Heart left ventricle (tissue), 13 donors: ENCODE measurements at regions not wholly inside any gene's neighbourhood (a gene's known extent, or its start where the extent isn't known, plus 50 kb on each side); places are given as distances from the start of the nearest gene placed in this dataset.

Source experiments
- CTCF ChIP-seq, 12 donors: fragments of 200-600 bp; sonication (generic) in 4 of 12; IDR thresholded peaks; one replicate each; pipeline versions ENCODE4 v1.5.0 to v1.8.0; 2018 to 2022; ENCODE audit warnings: antibody characterized with exemption in 12 of 12, mild to moderate bottlenecking in 5 of 12
- POLR2A ChIP-seq, 2 donors: fragments of 450-650 bp; IDR thresholded peaks; one replicate each; pipeline ENCODE4 v1.6.1; 2017; ENCODE audit warnings: antibody characterized with exemption in 2 of 2, mild to moderate bottlenecking in 2 of 2, moderate library complexity in 2 of 2
- donor health status: ischemic (EF 13 %, LVEDD 7.1; RV severe dilation, severe dysfunction).
- donor health status: DM: no; HTN: yes; CAD: no.
- donor health status: DM: no; HTN: no; CAD: no.
- donor health status: ischemic (EF 25% LVEDD 6.9; RV normal size, moderate dysfunction).
- donor health status: ischemic (EF 25% LVEDD 5.7; RV mildly dilated, moderate dysfunction).
- donor health status: ischemic (EF 35%, LVEDD 5.7; RV mildly dilated, moderate dysfunction).
- donor health status: nonischemic (EF 11% LVEDD 7.7; RV severe dilation, severe dysfunction).
- donor health status: DM: yes; HTN: yes; CAD: no.
- donor health status: PGD.
- donor health status: ischemic (EF 29% LVEDD 5.4; RV normal size, mild dysfunction).
- donor health status: nonischemic (EF 23%, LVEDD 6.1; RV moderate dilation, normal function).

DNA sequence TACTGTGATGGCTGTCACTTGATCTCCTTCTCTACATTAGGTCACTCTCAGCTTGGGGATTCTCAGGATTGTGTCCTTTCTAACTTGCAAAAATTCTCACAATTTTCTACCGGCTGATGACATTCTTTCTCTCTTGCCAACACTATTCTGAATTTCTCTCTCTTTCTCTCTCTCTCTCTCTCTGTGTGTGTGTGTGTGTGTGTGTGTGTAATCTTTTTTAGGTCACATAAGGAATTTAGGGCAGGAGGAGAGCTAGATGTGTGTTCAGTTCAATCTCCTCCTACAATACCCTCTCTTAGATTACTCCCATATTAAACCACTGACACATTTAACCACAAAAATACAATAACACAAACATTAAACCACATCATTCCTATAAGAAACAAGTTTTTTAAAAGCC, 242.3 kb upstream of the NREP start:
- TF ChIP-seq CTCF (IDR thresholded peaks at IDR 0.05) (no peak), POLR2A (IDR thresholded peaks at IDR 0.05) (no peak)
